Keratinocyte (primary cell): ENCODE measurements at regions not wholly inside any gene's neighbourhood (a gene's known extent, or its start where the extent isn't known, plus 50 kb on each side); places are given as distances from the start of the nearest gene placed in this dataset.

ENCODE experiments used
- DNase-seq: peaks from one replicate; pipeline ENCODE4 v3.0.0-alpha.2; 2011; ENCODE audit warnings: low read depth, missing footprints, low spot score
- FAIRE-seq: peaks from 2 replicates; lab custom pipeline; 2011; peaks lifted over from hg19 to GRCh38; lab: Jason Lieb, UNC
- H2AFZ ChIP-seq: 2 replicates; pipeline ENCODE4 v1.6.0; 2012; ENCODE audit warnings: low read length, control low read depth, inconsistent platforms; ENCODE audit not compliant: control insufficient read depth
- H3K27ac ChIP-seq: 2 replicates; pipeline ENCODE4 v1.5.1; 2011; ENCODE audit warnings: low read length; ENCODE audit not compliant: control insufficient read depth, insufficient read depth
- H3K27me3 ChIP-seq: 3 replicates; pipeline ENCODE4 v1.6.0; 2011; ENCODE audit warnings: low read length; ENCODE audit not compliant: control insufficient read depth, insufficient read depth; ENCODE audit errors: extremely low read depth
- H3K36me3 ChIP-seq, 2 experiments: 2 replicates in 1 of 2; 3 replicates in 1 of 2; pipeline ENCODE4 v1.5.1; 2011; ENCODE audit warnings: low read length in 2 of 2, mild to moderate bottlenecking in 1 of 2; ENCODE audit not compliant: control insufficient read depth in 2 of 2, insufficient read depth in 2 of 2; ENCODE audit errors: extremely low read depth in 1 of 2
- H3K4me1 ChIP-seq: 3 replicates; pipeline ENCODE4 v1.5.1; 2011; ENCODE audit warnings: low read length; ENCODE audit not compliant: control insufficient read depth, insufficient read depth; ENCODE audit errors: extremely low read depth
- H3K4me2 ChIP-seq: 3 replicates; pipeline ENCODE4 v1.6.0; 2011; ENCODE audit warnings: low read depth, low read length; ENCODE audit not compliant: control insufficient read depth, insufficient read depth; ENCODE audit errors: extremely low read depth
- H3K4me3 ChIP-seq, 3 experiments: fragments of 200-600 bp in 1 of 3; sonication (generic) in 1 of 3; 2 replicates in 2 of 3; 3 replicates in 1 of 3; pipeline ENCODE4 v1.5.1; 2011 to 2016; ENCODE audit warnings: low read length in 3 of 3, mild to moderate bottlenecking in 3 of 3, control low read depth in 2 of 3, inconsistent platforms in 1 of 3, low read depth in 1 of 3, mixed read lengths in 1 of 3, mixed run types in 1 of 3, moderate library complexity in 1 of 3; ENCODE audit not compliant: control insufficient read depth in 2 of 3, insufficient read depth in 2 of 3; ENCODE audit errors: extremely low read depth in 1 of 3
- H3K79me2 ChIP-seq: 2 replicates; pipeline ENCODE4 v1.6.0; 2012; ENCODE audit warnings: low read length; ENCODE audit not compliant: control insufficient read depth, insufficient read depth
- H3K9ac ChIP-seq: 3 replicates; pipeline ENCODE4 v1.6.0; 2011; ENCODE audit warnings: low read length; ENCODE audit not compliant: control insufficient read depth, insufficient read depth; ENCODE audit errors: extremely low read depth
- H3K9me1 ChIP-seq: 3 replicates; pipeline ENCODE4 v1.6.0; 2011; ENCODE audit warnings: low read length; ENCODE audit not compliant: control insufficient read depth, insufficient read depth; ENCODE audit errors: extremely low read depth
- H3K9me3 ChIP-seq: 2 replicates; pipeline ENCODE4 v1.5.1; 2012; ENCODE audit warnings: low read depth, low read length; ENCODE audit not compliant: control insufficient read depth
- H4K20me1 ChIP-seq: 3 replicates; pipeline ENCODE4 v1.6.0; 2011; ENCODE audit warnings: low read length; ENCODE audit not compliant: control insufficient read depth, insufficient read depth; ENCODE audit errors: extremely low read depth
- CTCF ChIP-seq, 3 experiments: IDR thresholded peaks in 1 of 3; conservative IDR thresholded peaks in 1 of 3; optimal IDR thresholded peaks in 1 of 3; 2 replicates in 2 of 3; 3 replicates in 1 of 3; pipeline versions ENCODE3 to v1.5.1; 2011; ENCODE audit warnings: low read length in 3 of 3, mild to moderate bottlenecking in 3 of 3, moderate library complexity in 2 of 3, control low read depth in 1 of 3, inconsistent platforms in 1 of 3; ENCODE audit not compliant: insufficient read depth in 2 of 3; ENCODE audit errors: extremely low read depth in 1 of 3
- EZH2 ChIP-seq: IDR thresholded peaks from one replicate; pipeline ENCODE4 v1.6.1; 2012; ENCODE audit warnings: inconsistent platforms, mild to moderate bottlenecking, low read length, moderate library complexity
- dilution Hi-C: fragments of 300-500 bp; cut with MboI; formaldehyde crosslinking; loops from one replicate; pipeline ENCODE4 v1.7.0; 2020; ENCODE audit warnings: low sequenced_read_pairs; ENCODE audit not compliant: extremely low pct_ligation_motif_present

- Histone ChIP-seq H2AFZ (no peak overlapping the region), H3K27ac (no peak overlapping the region), H3K27me3 (no peaks in the 10 kb centered on the region), H4K20me1 (no peaks in the 10 kb centered on the region), H3K79me2 (no peaks in the 10 kb centered on the region), H3K4me3 (no peak overlapping the region), H3K4me1 (no peaks in the 10 kb centered on the region), H3K9me3 (no peaks in the 10 kb centered on the region), H3K9me1 (no peaks in the 10 kb centered on the region), H3K4me2 (no peak overlapping the region), H3K36me3 (no peaks in the 10 kb centered on the region), H3K9ac (no peak overlapping the region)
- DNase-seq (no peak), FAIRE-seq (no peak)
- dilution Hi-C loops = no loop called here
- TF ChIP-seq CTCF (optimal IDR thresholded peaks at IDR 0.05 in 1 of 3, IDR thresholded peaks at IDR 0.05 in 1 of 3, conservative IDR thresholded peaks at IDR 0.05 in 1 of 3; ENCODE audit: extremely low read depth in 1 of 3, insufficient read depth in 2 of 3, low read length in 3 of 3) (no peak), EZH2 (no peak)
Observed at GRCh38 chr5:62969409-62970120, 390.9 kb downstream of the LRRC70 start.

- Histone ChIP-seq H3K27me3 (no peaks in the 10 kb centered on the region), H3K9me1 (no peaks in the 10 kb centered on the region), H3K36me3 (no peaks in the 10 kb centered on the region), H3K79me2 (no peaks in the 10 kb centered on the region), H3K27ac (no peak overlapping the region), H3K4me3 (no peak overlapping the region), H2AFZ (no peak overlapping the region), H4K20me1 (no peaks in the 10 kb centered on the region), H3K4me1 (no peaks in the 10 kb centered on the region), H3K4me2 (no peak overlapping the region), H3K9ac (no peak overlapping the region), H3K9me3 (no peaks in the 10 kb centered on the region)
- FAIRE-seq (no peak), DNase-seq (no peak)
- dilution Hi-C loops = no loop called here
- TF ChIP-seq EZH2 = no peak
- TF ChIP-seq CTCF (optimal IDR thresholded peaks at IDR 0.05 in 1 of 3, IDR thresholded peaks at IDR 0.05 in 1 of 3, conservative IDR thresholded peaks at IDR 0.05 in 1 of 3; ENCODE audit: extremely low read depth in 1 of 3, insufficient read depth in 2 of 3, low read length in 3 of 3) = no peak
Observed at GRCh38 chr5:62964428-62964827, 385.8 kb downstream of the LRRC70 start.
